Peyer's patch (tissue), 4 donors: ENCODE measurements at regions not wholly inside any gene's neighbourhood (a gene's known extent, or its start where the extent isn't known, plus 50 kb on each side); places are given as distances from the start of the nearest gene placed in this dataset.

ENCODE experiments used
- DNase-seq, 3 donors: peaks; one replicate each; pipeline ENCODE4 v3.0.0-alpha.2; 2017 to 2019
- H3K27ac ChIP-seq, 4 donors: fragments of 200-600 bp; sonication (generic); one replicate each; pipeline ENCODE4 v1.5.1; 2016 to 2019
- H3K27me3 ChIP-seq, 2 donors: fragments of 200-600 bp; sonication (generic); one replicate each; pipeline ENCODE4 v1.5.1; 2019
- H3K36me3 ChIP-seq, 3 donors: fragments of 200-600 bp; sonication (generic); one replicate each; pipeline ENCODE4 v1.5.1; 2016 to 2019
- H3K4me1 ChIP-seq, 4 donors: fragments of 200-600 bp; sonication (generic); one replicate each; pipeline ENCODE4 v1.5.1; 2016 to 2019
- H3K4me3 ChIP-seq, 4 donors: fragments of 200-600 bp; sonication (generic); 1 replicate in 3 of 4; 2 replicates in 1 of 4; pipeline ENCODE4 v1.5.1; 2016 to 2019; ENCODE audit warnings: mild to moderate bottlenecking in 1 of 4
- H3K9me3 ChIP-seq, 4 donors: fragments of 200-600 bp; sonication (generic); one replicate each; pipeline ENCODE4 v1.5.1; 2016 to 2019; ENCODE audit warnings: mild to moderate bottlenecking in 1 of 4
- POLR2A ChIP-seq, 2 donors: fragments of 450-650 bp; IDR thresholded peaks; one replicate each; pipeline ENCODE4 v1.5.1; 2017; ENCODE audit warnings: antibody characterized with exemption in 2 of 2, mild to moderate bottlenecking in 2 of 2, moderate library complexity in 2 of 2
- TF ChIP-seq, protein P1 (sequence below), 6 experiments: fragments of 450-650 bp in 4 of 6; fragments of 200-600 bp in 2 of 6; sonication (generic) in 1 of 6; IDR thresholded peaks; one replicate each; pipeline ENCODE4 v1.5.1; 2017 to 2019; ENCODE audit warnings: antibody characterized with exemption in 6 of 6, mild to moderate bottlenecking in 3 of 6, moderate library complexity in 1 of 6

GRCh38 chr9:32255026-32255425 is 129.4 kb upstream of the ACO1 start:
- H3K36me3 ChIP-seq = no peaks in the 10 kb centered on the region
- no peak overlapping the region for H3K4me3 ChIP-seq
- no peak for DNase-seq
- no peaks in the 10 kb centered on the region for H3K4me1 ChIP-seq
- no peak overlapping the region for H3K27ac ChIP-seq
- H3K9me3 ChIP-seq = no peaks in the 10 kb centered on the region
- TF ChIP-seq, protein P1, sequence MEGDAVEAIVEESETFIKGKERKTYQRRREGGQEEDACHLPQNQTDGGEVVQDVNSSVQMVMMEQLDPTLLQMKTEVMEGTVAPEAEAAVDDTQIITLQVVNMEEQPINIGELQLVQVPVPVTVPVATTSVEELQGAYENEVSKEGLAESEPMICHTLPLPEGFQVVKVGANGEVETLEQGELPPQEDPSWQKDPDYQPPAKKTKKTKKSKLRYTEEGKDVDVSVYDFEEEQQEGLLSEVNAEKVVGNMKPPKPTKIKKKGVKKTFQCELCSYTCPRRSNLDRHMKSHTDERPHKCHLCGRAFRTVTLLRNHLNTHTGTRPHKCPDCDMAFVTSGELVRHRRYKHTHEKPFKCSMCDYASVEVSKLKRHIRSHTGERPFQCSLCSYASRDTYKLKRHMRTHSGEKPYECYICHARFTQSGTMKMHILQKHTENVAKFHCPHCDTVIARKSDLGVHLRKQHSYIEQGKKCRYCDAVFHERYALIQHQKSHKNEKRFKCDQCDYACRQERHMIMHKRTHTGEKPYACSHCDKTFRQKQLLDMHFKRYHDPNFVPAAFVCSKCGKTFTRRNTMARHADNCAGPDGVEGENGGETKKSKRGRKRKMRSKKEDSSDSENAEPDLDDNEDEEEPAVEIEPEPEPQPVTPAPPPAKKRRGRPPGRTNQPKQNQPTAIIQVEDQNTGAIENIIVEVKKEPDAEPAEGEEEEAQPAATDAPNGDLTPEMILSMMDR (IDR thresholded peaks at IDR 0.05) = no peak
- H3K27me3 ChIP-seq = no peaks in the 10 kb centered on the region

DNA sequence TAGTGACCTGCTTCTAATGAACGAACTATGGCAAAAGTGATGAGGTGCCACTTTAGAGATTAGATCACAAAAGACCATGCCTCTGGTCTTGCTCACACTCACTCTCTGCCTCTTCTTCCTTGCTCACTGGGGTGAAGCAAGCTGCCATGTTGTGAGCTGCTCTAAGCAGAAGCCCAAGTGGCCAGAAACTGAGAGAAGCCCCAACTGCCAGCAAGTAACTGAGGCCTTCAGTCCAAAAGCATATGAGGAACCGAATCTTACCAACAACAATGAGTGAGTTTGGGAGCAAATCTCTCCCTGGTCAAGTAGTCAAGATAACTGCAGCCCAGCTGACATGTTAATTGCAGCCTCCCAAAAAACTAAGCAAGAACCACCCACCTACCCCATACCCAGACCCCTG is 126.0 kb upstream of the ACO1 start:
- Histone ChIP-seq H3K27ac (no peak overlapping the region), H3K4me3 (no peak overlapping the region), H3K36me3 (no peaks in the 10 kb centered on the region), H3K4me1 (no peaks in the 10 kb centered on the region), H3K27me3 (no peaks in the 10 kb centered on the region), H3K9me3 (no peaks in the 10 kb centered on the region)
- TF ChIP-seq, protein P1 (IDR thresholded peaks at IDR 0.05) = no peak
- no peak for TF ChIP-seq POLR2A (IDR thresholded peaks at IDR 0.05)
- no peak for DNase-seq

DNA sequence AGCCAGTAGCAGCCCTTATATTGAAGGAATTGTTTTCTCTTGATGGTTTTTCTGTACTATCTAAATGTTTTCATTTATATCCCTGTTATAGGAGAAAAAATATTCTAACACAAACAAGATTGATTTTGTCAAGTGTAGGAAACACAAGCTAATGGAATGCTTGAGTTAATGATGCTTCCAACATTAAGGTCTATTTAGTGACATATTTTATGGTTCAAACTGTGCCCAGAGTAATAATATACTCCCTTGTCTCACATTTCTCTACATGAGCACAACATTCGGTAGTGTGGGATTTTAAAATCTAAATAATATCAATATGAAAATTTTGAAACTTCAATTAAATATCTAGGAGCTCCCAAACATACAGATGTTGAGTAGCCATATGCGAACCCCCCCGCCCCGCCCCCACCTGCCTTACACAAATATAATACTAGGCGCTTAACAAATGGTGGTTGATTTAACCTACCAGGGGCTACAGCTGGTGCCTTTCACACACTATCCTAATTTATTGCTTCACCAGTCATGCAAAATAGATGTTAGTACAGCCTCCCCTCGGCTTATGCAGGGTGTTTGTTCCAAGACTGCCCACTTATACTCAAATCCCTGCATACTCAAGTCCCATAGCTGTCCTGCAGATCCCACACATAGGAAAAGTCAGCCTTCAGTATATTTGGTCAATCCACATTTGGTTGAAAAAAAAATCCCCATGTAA is 124.1 kb upstream of the ACO1 start:
- Histone ChIP-seq H3K27ac (no peak overlapping the region), H3K4me3 (no peak overlapping the region), H3K27me3 (no peaks in the 10 kb centered on the region), H3K36me3 (no peaks in the 10 kb centered on the region), H3K4me1 (no peaks in the 10 kb centered on the region), H3K9me3 (no peaks in the 10 kb centered on the region)
- no peak for TF ChIP-seq POLR2A (IDR thresholded peaks at IDR 0.05)
- TF ChIP-seq, protein P1 (IDR thresholded peaks at IDR 0.05) = no peak
- DNase-seq = no peak

GRCh38 chr9:32264170-32264864 is 120.1 kb upstream of the ACO1 start:
- TF ChIP-seq, protein P1 (IDR thresholded peaks at IDR 0.05) = no peak
- TF ChIP-seq POLR2A (IDR thresholded peaks at IDR 0.05) = no peak
- Histone ChIP-seq H3K9me3 (no peaks in the 10 kb centered on the region), H3K4me1 (no peaks in the 10 kb centered on the region), H3K27me3 (no peaks in the 10 kb centered on the region), H3K36me3 (no peaks in the 10 kb centered on the region), H3K4me3 (no peak overlapping the region), H3K27ac (no peak overlapping the region)
- no peak for DNase-seq

DNA sequence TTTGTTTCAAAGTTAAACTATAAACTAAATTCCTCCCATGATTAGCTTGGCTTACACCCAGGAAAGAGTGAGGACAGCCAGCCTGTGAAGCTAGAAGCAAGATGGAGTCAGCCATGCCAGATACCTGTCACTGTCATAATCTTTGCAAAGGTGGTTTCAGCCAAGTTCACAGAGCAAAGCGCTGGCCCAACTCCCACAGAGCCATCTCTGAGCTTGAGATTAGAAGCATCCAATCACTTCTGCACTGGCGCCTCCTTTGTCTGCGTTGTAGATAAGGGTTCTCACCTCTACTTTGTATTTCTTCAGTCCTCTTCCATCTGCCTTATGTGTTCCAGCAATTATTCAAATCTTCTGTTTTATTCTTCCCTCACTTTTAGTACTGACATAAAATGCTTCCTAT is 119.4 kb upstream of the ACO1 start:
- Histone ChIP-seq H3K27me3 (no peaks in the 10 kb centered on the region), H3K9me3 (no peaks in the 10 kb centered on the region), H3K4me1 (no peaks in the 10 kb centered on the region), H3K36me3 (no peaks in the 10 kb centered on the region), H3K4me3 (no peak overlapping the region), H3K27ac (no peak overlapping the region)
- TF ChIP-seq, protein P1 (IDR thresholded peaks at IDR 0.05) = no peak
- TF ChIP-seq POLR2A (IDR thresholded peaks at IDR 0.05) = no peak
- no peak for DNase-seq
